Urothelium cell line (cell line): ENCODE measurements at regions not wholly inside any gene's neighbourhood (a gene's known extent, or its start where the extent isn't known, plus 50 kb on each side); places are given as distances from the start of the nearest gene placed in this dataset.
"Not testable (repeated sequence)": the region's sequence is repeated elsewhere in the genome, so short reads cannot be mapped to it uniquely, and the experiment has no call there.

Source experiments
- DNase-seq: peaks from one replicate; pipeline ENCODE4 v3.0.0; 2011; ENCODE audit warnings: low spot score, mixed read lengths
- FAIRE-seq: peaks from 2 replicates; lab custom pipeline; 2011; peaks lifted over from hg19 to GRCh38; lab: Jason Lieb, UNC

- FAIRE-seq (no peak), DNase-seq (no peak)
These were observed 2464.5 kb downstream of the PCDH9 start for GRCh38 chr13:64765636-64766035.

GRCh38 chr13:64758521-64759244 lies 2471.5 kb downstream of the PCDH9 start:
- FAIRE-seq: no peak

GRCh38 chr13:64756621-64757020 lies 2473.5 kb downstream of the PCDH9 start:
- FAIRE-seq: no peak
- DNase-seq: no peak

More at GRCh38 chr13:64758521-64759244, 2471.5 kb downstream of the PCDH9 start:
- DNase-seq: no peak

GRCh38 chr13:64755961-64756360 lies 2474.2 kb downstream of the PCDH9 start:
- DNase-seq (no peak), FAIRE-seq (no peak)

- no peak for DNase-seq
- no peak for FAIRE-seq
These were observed 2476.7 kb downstream of the PCDH9 start for GRCh38 chr13:64753233-64754000.

- DNase-seq (no peak), FAIRE-seq (no peak)
These were observed 2480.8 kb downstream of the PCDH9 start for GRCh38 chr13:64749301-64749700.

GRCh38 chr13:64746845-64747244 lies 2483.3 kb downstream of the PCDH9 start:
- FAIRE-seq (no peak), DNase-seq (no peak)

- DNase-seq: no peak
- no peak for FAIRE-seq
These were observed 2489.6 kb downstream of the PCDH9 start for GRCh38 chr13:64740493-64740892.

GRCh38 chr13:64725492-64725891 lies 2504.6 kb downstream of the PCDH9 start:
- FAIRE-seq: no peak
- DNase-seq: no peak

- DNase-seq: peak; percentile 43
- no peak for FAIRE-seq
These were observed 2506.4 kb downstream of the PCDH9 start for GRCh38 chr13:64723724-64724123.

- DNase-seq (no peak), FAIRE-seq (no peak)
These were observed 2512.0 kb downstream of the PCDH9 start for GRCh38 chr13:64718116-64718515.

GRCh38 chr13:64716936-64717335 lies 2513.2 kb downstream of the PCDH9 start:
- FAIRE-seq (no peak), DNase-seq (no peak)

GRCh38 chr13:64709079-64709478 lies 2521.1 kb downstream of the PCDH9 start:
- FAIRE-seq (no peak), DNase-seq (no peak)

- DNase-seq (no peak), FAIRE-seq (no peak)
These were observed 2526.0 kb downstream of the PCDH9 start for GRCh38 chr13:64704121-64704649.

GRCh38 chr13:64697226-64697625 lies 2532.9 kb downstream of the PCDH9 start:
- no peak for DNase-seq
- no peak for FAIRE-seq

GRCh38 chr13:64688893-64689677 lies 2541.1 kb downstream of the PCDH9 start:
- DNase-seq: no peak
- no peak for FAIRE-seq

GRCh38 chr13:64686536-64686935 lies 2543.6 kb downstream of the PCDH9 start:
- not testable (repeated sequence) for FAIRE-seq, DNase-seq

- no peak for DNase-seq
These were observed 2545.3 kb downstream of the PCDH9 start for GRCh38 chr13:64684685-64685431.

GRCh38 chr13:64684108-64684507 lies 2546.0 kb downstream of the PCDH9 start:
- DNase-seq: no peak
- FAIRE-seq: no peak

More at GRCh38 chr13:64684685-64685431, 2545.3 kb downstream of the PCDH9 start:
- no peak for FAIRE-seq

GRCh38 chr13:64680739-64681138 lies 2549.4 kb downstream of the PCDH9 start:
- DNase-seq (no peak), FAIRE-seq (no peak)
